ENCODE measurements at regions not wholly inside any gene's neighbourhood (a gene's known extent, or its start where the extent isn't known, plus 50 kb on each side); places are given as distances from the start of the nearest gene placed in this dataset.

DNA sequence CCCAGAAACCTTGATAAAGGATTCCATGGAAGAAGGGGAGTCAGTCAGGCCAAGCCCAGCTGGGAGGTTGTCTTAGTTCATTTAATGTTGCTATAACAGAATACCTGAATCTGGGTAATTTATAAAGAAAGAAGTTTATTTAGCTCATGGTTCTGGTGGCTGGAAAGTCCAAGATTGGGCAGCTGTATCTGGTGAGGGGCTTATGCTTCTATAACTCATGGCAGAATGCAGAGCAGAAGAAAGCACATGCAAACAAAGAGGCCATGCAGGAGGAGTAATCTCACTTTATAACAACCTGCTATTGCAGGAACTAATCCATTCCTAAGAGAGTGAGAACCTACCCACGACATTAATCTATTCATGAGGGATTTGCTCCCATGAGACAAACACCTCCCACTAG lies 54.2 kb upstream of the ANKRD1 start:
- TF ChIP-seq, protein P1, sequence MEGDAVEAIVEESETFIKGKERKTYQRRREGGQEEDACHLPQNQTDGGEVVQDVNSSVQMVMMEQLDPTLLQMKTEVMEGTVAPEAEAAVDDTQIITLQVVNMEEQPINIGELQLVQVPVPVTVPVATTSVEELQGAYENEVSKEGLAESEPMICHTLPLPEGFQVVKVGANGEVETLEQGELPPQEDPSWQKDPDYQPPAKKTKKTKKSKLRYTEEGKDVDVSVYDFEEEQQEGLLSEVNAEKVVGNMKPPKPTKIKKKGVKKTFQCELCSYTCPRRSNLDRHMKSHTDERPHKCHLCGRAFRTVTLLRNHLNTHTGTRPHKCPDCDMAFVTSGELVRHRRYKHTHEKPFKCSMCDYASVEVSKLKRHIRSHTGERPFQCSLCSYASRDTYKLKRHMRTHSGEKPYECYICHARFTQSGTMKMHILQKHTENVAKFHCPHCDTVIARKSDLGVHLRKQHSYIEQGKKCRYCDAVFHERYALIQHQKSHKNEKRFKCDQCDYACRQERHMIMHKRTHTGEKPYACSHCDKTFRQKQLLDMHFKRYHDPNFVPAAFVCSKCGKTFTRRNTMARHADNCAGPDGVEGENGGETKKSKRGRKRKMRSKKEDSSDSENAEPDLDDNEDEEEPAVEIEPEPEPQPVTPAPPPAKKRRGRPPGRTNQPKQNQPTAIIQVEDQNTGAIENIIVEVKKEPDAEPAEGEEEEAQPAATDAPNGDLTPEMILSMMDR (conservative IDR thresholded peaks at IDR 0.05; ENCODE audit: low read depth), result no peak
- no peak overlapping the region for H3K27ac ChIP-seq
- no peak for DNase-seq (ENCODE audit: low spot score)
- ChIA-PET POLR2A (ENCODE audit: low non-redundant PET) (no interaction called here), CTCF (interaction anchor here (1.1 kb wide), 1 partner anchor 32 kb away, joined by 3 read pairs; no protein-coding TSS in a partner anchor)

DNA sequence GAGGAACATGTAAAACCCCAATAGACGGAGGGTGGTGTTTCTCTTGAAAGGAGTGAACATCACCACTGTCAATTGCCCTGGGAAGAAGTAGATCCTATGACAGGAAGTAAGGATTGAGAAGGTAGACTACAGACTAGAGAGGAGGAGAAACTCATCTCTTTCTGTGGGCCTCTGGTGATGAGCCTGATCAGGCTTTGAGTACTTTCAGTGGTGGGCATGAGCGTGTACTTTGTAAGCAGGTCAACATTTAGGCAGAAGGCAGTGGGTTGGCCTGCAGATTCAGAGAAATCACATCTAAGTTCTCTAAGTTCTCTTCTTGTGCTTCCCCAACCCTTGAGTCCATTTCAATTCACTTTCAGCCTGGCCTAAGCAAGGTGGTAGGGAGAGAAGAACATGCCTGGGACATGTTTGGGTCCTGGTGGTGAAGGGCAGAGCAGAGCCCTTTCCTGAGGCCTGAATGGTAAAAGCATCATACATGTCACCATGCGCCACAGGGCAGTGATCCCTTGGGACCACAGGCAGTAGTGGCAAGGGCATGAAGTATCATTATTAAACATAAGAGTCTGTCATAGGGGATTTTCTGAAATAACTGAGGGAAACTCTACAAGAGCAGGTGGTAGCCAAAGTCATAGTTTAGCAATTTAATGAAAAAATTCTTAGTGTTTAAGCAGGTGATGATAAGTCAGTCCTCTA lies 56.4 kb upstream of the ANKRD1 start:
- no peak overlapping the region for H3K27ac ChIP-seq
- no peak for DNase-seq (ENCODE audit: low spot score)
- TF ChIP-seq, protein P1 (conservative IDR thresholded peaks at IDR 0.05; ENCODE audit: low read depth), result no peak
- ChIA-PET CTCF (no interaction called here), POLR2A (ENCODE audit: low non-redundant PET) (no interaction called here)

DNA sequence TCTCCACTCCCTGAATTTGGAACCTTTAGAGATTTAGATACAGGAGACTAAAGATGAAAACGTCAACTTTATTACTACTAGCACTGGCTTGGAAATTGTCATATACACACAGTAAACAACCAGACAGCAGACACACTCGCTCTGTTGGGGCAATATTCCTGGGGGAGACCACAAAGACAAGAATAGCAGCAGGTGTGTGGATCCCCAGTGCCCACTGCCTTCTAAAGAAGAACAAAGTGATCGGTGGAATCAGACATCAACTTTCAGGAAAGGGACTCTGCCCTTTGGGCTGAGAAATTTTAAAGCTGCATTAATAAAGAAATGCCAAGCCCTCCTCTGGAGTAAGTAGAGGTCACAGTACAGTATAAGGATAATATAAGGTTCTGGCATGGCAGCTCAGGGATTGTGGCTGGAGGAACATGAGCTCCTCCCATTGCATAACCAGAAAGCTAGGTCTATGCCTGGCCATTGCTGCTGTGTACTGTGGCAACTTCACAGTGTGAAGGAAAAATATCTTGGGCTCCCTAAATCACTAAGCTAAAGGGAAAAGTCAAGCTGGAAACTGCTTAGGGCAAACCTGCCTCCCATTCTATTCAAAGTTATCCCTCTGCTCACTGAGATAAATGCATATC lies 57.1 kb upstream of the ANKRD1 start:
- CTCF ChIA-PET, result interaction anchor here (1.4 kb wide), 1 partner anchor 273 kb away, joined by 7 read pairs; no protein-coding TSS in a partner anchor
- TF ChIP-seq, protein P1 (conservative IDR thresholded peaks at IDR 0.05; ENCODE audit: low read depth), result no peak
- POLR2A ChIA-PET (ENCODE audit: low non-redundant PET), result no interaction called here
- no peak for DNase-seq (ENCODE audit: low spot score)
- no peak overlapping the region for H3K27ac ChIP-seq

DNA sequence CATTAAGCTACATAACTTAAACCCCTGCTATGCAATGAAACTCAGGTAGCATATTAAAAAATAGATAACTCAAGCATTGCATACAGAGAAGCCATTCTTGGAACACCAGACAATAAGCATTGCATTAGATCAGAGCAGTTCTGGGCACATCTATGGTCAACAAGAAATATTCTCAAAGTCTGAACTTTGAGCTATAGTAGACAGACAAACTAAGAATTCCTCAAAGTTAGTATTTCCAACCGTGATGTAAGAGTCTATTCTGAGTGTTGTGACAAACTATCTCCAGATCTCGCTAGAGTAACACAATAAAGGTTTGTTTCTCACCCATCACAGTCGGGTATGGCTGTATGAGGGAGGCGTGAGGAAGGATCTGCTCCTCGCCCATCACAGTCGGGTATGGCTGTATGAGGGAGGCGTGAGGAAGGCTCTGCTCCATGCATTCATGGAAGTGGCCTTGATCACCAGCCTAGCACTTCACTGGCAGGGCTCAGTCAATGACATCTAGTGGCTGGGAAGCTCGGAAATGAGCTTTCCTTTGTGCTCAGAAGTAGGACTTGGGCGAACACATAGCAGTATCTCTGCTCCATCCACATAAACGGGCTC lies 61.6 kb upstream of the ANKRD1 start:
- ChIA-PET CTCF (no interaction called here), POLR2A (ENCODE audit: low non-redundant PET) (no interaction called here)
- DNase-seq (ENCODE audit: low spot score), result no peak
- TF ChIP-seq, protein P1 (conservative IDR thresholded peaks at IDR 0.05; ENCODE audit: low read depth), result no peak
- H3K27ac ChIP-seq, result no peak overlapping the region

DNA sequence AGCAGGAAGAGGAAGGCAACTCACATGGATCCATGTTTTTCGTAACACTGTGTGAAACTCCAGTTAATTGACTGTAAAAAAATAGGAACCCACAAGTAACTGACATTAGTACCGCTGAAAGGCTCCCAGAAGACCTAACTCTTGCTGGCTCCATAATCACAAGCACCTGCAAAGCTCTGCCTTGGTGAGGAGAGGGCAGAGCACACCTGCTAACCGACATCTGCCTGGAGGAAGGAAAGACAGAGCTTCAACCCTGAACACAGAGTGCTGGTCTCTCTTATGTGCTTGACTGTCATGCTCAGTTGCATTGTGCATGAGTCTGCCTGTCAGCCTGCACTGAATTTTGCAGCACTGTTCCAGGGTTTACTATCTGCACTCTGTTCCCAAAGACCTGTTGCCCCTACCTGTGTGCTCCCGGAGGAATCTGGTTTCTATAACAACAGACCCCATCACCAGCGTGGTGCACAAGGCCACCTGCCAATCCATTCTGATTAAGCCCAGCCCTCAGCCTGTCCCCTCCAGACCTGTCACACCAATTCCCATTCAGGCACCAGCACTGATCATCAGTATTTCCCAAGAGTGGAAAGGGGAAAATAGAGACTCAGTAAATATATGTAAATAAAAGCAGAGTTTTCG lies 63.1 kb upstream of the ANKRD1 start:
- DNase-seq (ENCODE audit: low spot score), result no peak
- no peak overlapping the region for H3K27ac ChIP-seq
- ChIA-PET CTCF (interaction anchor here (0.6 to 1.1 kb wide), 2 partner anchors 95 to 118 kb away, joined by 3 to 4 read pairs; no protein-coding TSS in a partner anchor), POLR2A (ENCODE audit: low non-redundant PET) (no interaction called here)
- TF ChIP-seq, protein P1 (conservative IDR thresholded peaks at IDR 0.05; ENCODE audit: low read depth), result no peak

DNA sequence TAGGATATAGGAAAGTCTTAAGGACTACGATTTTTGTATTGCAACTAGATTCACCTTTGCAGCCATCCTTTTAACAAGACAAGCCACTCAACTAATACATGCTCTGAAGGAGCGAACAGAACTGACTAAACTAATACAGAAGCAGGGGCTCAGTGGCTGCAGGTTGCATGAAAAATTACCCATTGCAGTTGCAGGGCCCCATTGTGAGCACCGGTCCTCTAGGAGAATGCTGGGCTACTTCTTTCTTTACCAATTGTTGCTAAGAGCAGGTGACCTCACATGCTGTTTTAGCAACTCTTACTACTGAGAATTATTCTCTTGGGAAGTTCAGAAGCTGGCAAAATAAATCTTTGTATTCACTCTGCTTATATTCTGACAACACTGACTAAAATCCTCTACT lies 64.0 kb upstream of the ANKRD1 start:
- ChIA-PET CTCF (no interaction called here), POLR2A (ENCODE audit: low non-redundant PET) (no interaction called here)

More for the DNA sequence above, 64.0 kb upstream of the ANKRD1 start:
- no peak overlapping the region for H3K27ac ChIP-seq
- TF ChIP-seq, protein P1 (conservative IDR thresholded peaks at IDR 0.05; ENCODE audit: low read depth), result no peak
- no peak for DNase-seq (ENCODE audit: low spot score)
